ENCODE measurements at regions not wholly inside any gene's neighbourhood (a gene's known extent, or its start where the extent isn't known, plus 50 kb on each side); places are given as distances from the start of the nearest gene placed in this dataset.

- Histone ChIP-seq H3K27me3 (replicated peaks in 2 of 5; ENCODE audit: control insufficient read depth in 4 of 5, insufficient read depth in 5 of 5, low read length in 4 of 5) (no peaks in the 10 kb centered on the region), H3K4me1 (ENCODE audit: control extremely low read depth in 1 of 4, control insufficient read depth in 4 of 4, insufficient read depth in 4 of 4, low read length in 3 of 4) (peaks cover 0 to 15% (median 5%) of the 10 kb centered on the region in 4 experiments), H3K36me3 (ENCODE audit: control insufficient read depth in 4 of 4, insufficient read depth in 4 of 4, low read length in 3 of 4) (no peaks in the 10 kb centered on the region), H3K4me3 (ENCODE audit: control insufficient read depth in 1 of 7, extremely low read depth in 1 of 7, insufficient read depth in 4 of 7, low read depth in 2 of 7, low read length in 6 of 7) (peak overlapping the region in 1 of 7 experiments; percentile 21), H3K27ac (ENCODE audit: insufficient read depth in 1 of 2, low read depth in 1 of 2, low read length in 2 of 2, poor library complexity in 1 of 2, severe bottlenecking in 2 of 2) (peak overlapping the region; percentile 18 to 47), H3K9me3 (ENCODE audit: control extremely low read depth in 1 of 5, control insufficient read depth in 4 of 5, insufficient read depth in 2 of 5, low read depth in 1 of 5, low read length in 4 of 5) (no peaks in the 10 kb centered on the region)
- CTCF ChIA-PET, result interaction anchor here (1.0 kb wide), 1 partner anchor 120 kb away, joined by 3 read pairs; the partner anchor contains the start of gene AFTPH
- WGBS (ENCODE audit: insufficient coverage), result 45% methylated on average over 6 of the region's 9 CpGs
- peak; percentile 6 to 27 (median 14) for DNase-seq
- POLR2A ChIA-PET, result no interaction called here
These were observed 49.8 kb upstream of the LGALSL start for GRCh38 chr2:64404002-64404731.

Measured in common myeloid progenitor, CD34-positive (primary cell).